WERI-Rb-1 (cell line): ENCODE measurements at regions not wholly inside any gene's neighbourhood (a gene's known extent, or its start where the extent isn't known, plus 50 kb on each side); places are given as distances from the start of the nearest gene placed in this dataset.

Experiments
- DNase-seq: peaks from one replicate; pipeline ENCODE4 v3.0.0-alpha.2; 2020
- H3K27ac ChIP-seq: fragments of 250-450 bp; sonication (Bioruptor Pico); 2 replicates; pipeline ENCODE4 v1.5.1; 2020; ENCODE audit warnings: mild to moderate bottlenecking, moderate library complexity
- H3K27me3 ChIP-seq: fragments of 250-450 bp; sonication (Bioruptor Pico); 2 replicates; pipeline ENCODE4 v1.5.1; 2021; ENCODE audit warnings: mild to moderate bottlenecking, low read depth, moderate library complexity; ENCODE audit not compliant: insufficient read depth, severe bottlenecking
- H3K36me3 ChIP-seq: fragments of 250-450 bp; sonication (Bioruptor Pico); 2 replicates; pipeline ENCODE4 v1.5.1; 2020; ENCODE audit warnings: mild to moderate bottlenecking, moderate library complexity
- H3K4me3 ChIP-seq: 2 replicates; pipeline ENCODE4 v1.5.1; 2011; ENCODE audit warnings: low read depth, mild to moderate bottlenecking, control low read depth, low read length
- H3K9me3 ChIP-seq: fragments of 250-450 bp; sonication (Bioruptor Pico); 2 replicates; pipeline ENCODE4 v1.5.1; 2021; ENCODE audit warnings: mild to moderate bottlenecking, moderate library complexity; ENCODE audit not compliant: severe bottlenecking
- CTCF ChIP-seq: IDR thresholded peaks from 2 replicates; pipeline ENCODE4 v1.5.1; 2011; ENCODE audit warnings: low read depth, mild to moderate bottlenecking, control low read depth, inconsistent platforms, low read length

DNA sequence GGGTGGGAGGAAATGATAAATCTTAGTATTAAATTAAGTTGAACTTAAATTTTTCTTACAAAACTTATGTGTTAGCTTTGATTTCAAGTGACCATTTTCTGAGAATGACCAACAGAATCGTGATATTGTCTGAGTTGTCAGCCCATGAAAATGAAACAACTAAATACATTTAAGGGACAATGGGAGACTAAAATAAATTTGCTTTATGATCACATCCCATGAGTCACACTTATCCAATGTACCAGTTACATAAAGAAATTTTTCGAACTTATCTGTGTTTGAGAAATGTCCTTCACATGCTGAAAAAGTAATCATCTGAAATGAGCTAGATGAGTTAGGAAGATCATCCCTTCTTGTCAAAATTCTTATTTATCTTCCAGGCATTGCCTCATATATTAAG lies 415.9 kb upstream of the SYT1 start:
- Histone ChIP-seq H3K36me3 (no peaks in the 10 kb centered on the region), H3K9me3 (no peaks in the 10 kb centered on the region), H3K27ac (no peak overlapping the region), H3K27me3 (no peaks in the 10 kb centered on the region), H3K4me3 (no peak overlapping the region)
- no peak for DNase-seq
- no peak for TF ChIP-seq CTCF

DNA sequence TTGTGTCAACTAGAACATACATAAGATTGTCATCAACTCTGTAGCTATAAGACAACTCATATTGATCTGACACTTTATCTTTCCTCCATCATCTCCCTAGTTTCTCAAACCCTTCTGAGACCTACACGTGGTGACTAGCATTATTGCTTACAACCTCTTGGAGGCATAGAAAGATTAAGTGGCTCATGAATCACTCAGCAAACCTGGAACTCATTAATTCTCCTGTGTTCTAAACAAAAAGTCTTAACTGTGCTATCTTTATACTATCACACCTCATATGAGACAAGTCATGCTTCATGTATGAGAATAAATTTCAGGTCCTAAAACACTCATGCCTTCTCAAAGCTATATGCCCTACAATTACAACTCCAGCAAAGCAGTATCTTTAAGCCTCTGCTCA lies 408.6 kb upstream of the SYT1 start:
- Histone ChIP-seq H3K27me3 (no peaks in the 10 kb centered on the region), H3K36me3 (no peaks in the 10 kb centered on the region), H3K4me3 (no peak overlapping the region), H3K9me3 (no peaks in the 10 kb centered on the region), H3K27ac (no peak overlapping the region)
- no peak for TF ChIP-seq CTCF
- no peak for DNase-seq

- no peak for DNase-seq
Measured at GRCh38 chr12:78457938-78458337, 406.6 kb upstream of the SYT1 start.

GRCh38 chr12:78470354-78471195 lies 394.0 kb upstream of the SYT1 start:
- Histone ChIP-seq H3K27ac (no peak overlapping the region), H3K9me3 (no peaks in the 10 kb centered on the region), H3K4me3 (no peak overlapping the region), H3K36me3 (no peaks in the 10 kb centered on the region), H3K27me3 (no peaks in the 10 kb centered on the region)
- DNase-seq, result peak; percentile 68
- peak; percentile 68 for TF ChIP-seq CTCF

More at GRCh38 chr12:78457938-78458337, 406.6 kb upstream of the SYT1 start:
- Histone ChIP-seq H3K27ac (no peak overlapping the region), H3K27me3 (no peaks in the 10 kb centered on the region), H3K36me3 (no peaks in the 10 kb centered on the region), H3K4me3 (no peak overlapping the region), H3K9me3 (no peaks in the 10 kb centered on the region)
- TF ChIP-seq CTCF, result no peak

DNA sequence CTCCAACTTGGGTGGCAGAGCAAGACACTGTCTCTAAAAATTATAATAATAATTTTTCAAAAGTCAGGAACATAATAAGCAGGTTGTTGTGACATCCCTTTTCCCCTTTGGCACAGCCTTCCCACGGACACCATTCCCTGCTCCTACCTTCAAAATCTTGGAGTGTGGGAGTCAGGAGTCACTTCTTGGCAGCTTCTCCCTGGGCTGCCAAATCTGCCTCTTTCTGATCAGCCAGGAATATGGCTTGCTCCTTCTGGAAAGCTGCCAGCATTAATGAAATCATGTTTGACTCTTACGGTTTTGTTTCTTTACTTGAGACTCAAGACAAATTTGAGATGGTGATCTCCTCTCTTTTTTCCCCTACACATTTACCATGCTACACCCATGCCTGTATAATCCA lies 391.4 kb upstream of the SYT1 start:
- DNase-seq, result no peak
- Histone ChIP-seq H3K36me3 (no peaks in the 10 kb centered on the region), H3K27me3 (no peaks in the 10 kb centered on the region), H3K27ac (no peak overlapping the region), H3K9me3 (no peaks in the 10 kb centered on the region), H3K4me3 (no peak overlapping the region)
- no peak for TF ChIP-seq CTCF

DNA sequence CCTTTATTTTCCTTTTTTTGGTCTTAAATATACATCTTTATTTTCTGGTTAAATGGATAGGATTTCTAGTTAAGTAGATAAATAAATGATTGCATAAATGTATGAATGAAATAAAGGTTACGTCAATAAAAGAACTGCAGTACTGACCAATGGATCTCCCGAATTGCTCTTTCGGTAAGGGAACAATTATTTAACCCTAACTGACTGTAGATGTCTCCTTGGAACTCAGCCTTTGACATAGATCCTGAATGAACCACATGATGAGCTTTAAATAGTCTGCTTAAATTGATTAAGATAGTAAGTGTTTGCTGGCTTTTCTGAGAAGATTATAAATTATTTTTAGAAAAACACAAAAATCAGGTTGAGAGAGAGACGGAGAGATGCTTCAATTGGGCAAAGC lies 391.0 kb upstream of the SYT1 start:
- no peak for DNase-seq
- no peaks in the 10 kb centered on the region for H3K9me3 ChIP-seq
- no peak overlapping the region for H3K27ac ChIP-seq
- no peak overlapping the region for H3K4me3 ChIP-seq
- TF ChIP-seq CTCF, result no peak
- H3K36me3 ChIP-seq, result no peaks in the 10 kb centered on the region
- no peaks in the 10 kb centered on the region for H3K27me3 ChIP-seq
